VCaP (cell line): ENCODE measurements at regions not wholly inside any gene's neighbourhood (a gene's known extent, or its start where the extent isn't known, plus 50 kb on each side); places are given as distances from the start of the nearest gene placed in this dataset.
"Not testable (repeated sequence)": the region's sequence is repeated elsewhere in the genome, so short reads cannot be mapped to it uniquely, and the experiment has no call there.

ENCODE experiments used
- H3K27ac ChIP-seq: fragments of 450-650 bp; 2 replicates; pipeline ENCODE4 v1.5.1; 2017
- CTCF ChIP-seq: fragments of 450-650 bp; conservative IDR thresholded peaks from 2 replicates; pipeline ENCODE4 v1.5.1; 2017; ENCODE audit warnings: mild to moderate bottlenecking, moderate library complexity

- TF ChIP-seq CTCF, result peak; percentile 51
- no peak overlapping the region for H3K27ac ChIP-seq
Measured at GRCh38 chr1:104120525-104120924, 370.8 kb downstream of the AMY1C start.

- TF ChIP-seq CTCF, result no peak
- no peak overlapping the region for H3K27ac ChIP-seq
Measured at GRCh38 chr1:104121271-104121670, 371.6 kb downstream of the AMY1C start.

- no peak overlapping the region for H3K27ac ChIP-seq
- TF ChIP-seq CTCF, result no peak
Measured at GRCh38 chr1:104125266-104125665, 375.6 kb downstream of the AMY1C start.

GRCh38 chr1:104125970-104126369 lies 376.3 kb downstream of the AMY1C start:
- H3K27ac ChIP-seq, result no peak overlapping the region
- no peak for TF ChIP-seq CTCF

GRCh38 chr1:104132382-104132973 lies 382.8 kb downstream of the AMY1C start:
- TF ChIP-seq CTCF, result peak; percentile 77
- no peak overlapping the region for H3K27ac ChIP-seq

GRCh38 chr1:104135036-104135435 lies 385.3 kb downstream of the AMY1C start:
- H3K27ac ChIP-seq, result not testable (repeated sequence)

GRCh38 chr1:104136621-104137020 lies 386.9 kb downstream of the AMY1C start:
- TF ChIP-seq CTCF, result no peak

GRCh38 chr1:104156738-104157137 lies 407.0 kb downstream of the AMY1C start:
- H3K27ac ChIP-seq, result no peak overlapping the region
- TF ChIP-seq CTCF, result no peak

More at GRCh38 chr1:104136621-104137020, 386.9 kb downstream of the AMY1C start:
- H3K27ac ChIP-seq, result no peak overlapping the region
